GM12874 (cell line): ENCODE measurements at regions not wholly inside any gene's neighbourhood (a gene's known extent, or its start where the extent isn't known, plus 50 kb on each side); places are given as distances from the start of the nearest gene placed in this dataset.

Experiments used
- CTCF ChIP-seq: IDR thresholded peaks from 2 replicates; pipeline ENCODE4 v1.5.1; 2011; ENCODE audit warnings: low read depth, mild to moderate bottlenecking, control low read depth, low read length, moderate library complexity; ENCODE audit not compliant: insufficient read depth

GRCh38 chr3:30400926-30401325, 205.5 kb upstream of the TGFBR2 start:
- no peak for TF ChIP-seq CTCF

GRCh38 chr3:30401971-30402370, 204.4 kb upstream of the TGFBR2 start:
- TF ChIP-seq CTCF, result no peak

GRCh38 chr3:30407651-30408050, 198.8 kb upstream of the TGFBR2 start:
- TF ChIP-seq CTCF, result no peak

- no peak for TF ChIP-seq CTCF
Measured at GRCh38 chr3:30408105-30408557, 198.3 kb upstream of the TGFBR2 start.

GRCh38 chr3:30418443-30418842, 188.0 kb upstream of the TGFBR2 start:
- no peak for TF ChIP-seq CTCF

GRCh38 chr3:30421266-30421665, 185.1 kb upstream of the TGFBR2 start:
- no peak for TF ChIP-seq CTCF

- TF ChIP-seq CTCF, result no peak
Measured at GRCh38 chr3:30426293-30426993, 180.0 kb upstream of the TGFBR2 start.

- no peak for TF ChIP-seq CTCF
Measured at GRCh38 chr3:30428251-30428650, 178.2 kb upstream of the TGFBR2 start.
